ENCODE measurements at regions not wholly inside any gene's neighbourhood (a gene's known extent, or its start where the extent isn't known, plus 50 kb on each side); places are given as distances from the start of the nearest gene placed in this dataset.

DNA sequence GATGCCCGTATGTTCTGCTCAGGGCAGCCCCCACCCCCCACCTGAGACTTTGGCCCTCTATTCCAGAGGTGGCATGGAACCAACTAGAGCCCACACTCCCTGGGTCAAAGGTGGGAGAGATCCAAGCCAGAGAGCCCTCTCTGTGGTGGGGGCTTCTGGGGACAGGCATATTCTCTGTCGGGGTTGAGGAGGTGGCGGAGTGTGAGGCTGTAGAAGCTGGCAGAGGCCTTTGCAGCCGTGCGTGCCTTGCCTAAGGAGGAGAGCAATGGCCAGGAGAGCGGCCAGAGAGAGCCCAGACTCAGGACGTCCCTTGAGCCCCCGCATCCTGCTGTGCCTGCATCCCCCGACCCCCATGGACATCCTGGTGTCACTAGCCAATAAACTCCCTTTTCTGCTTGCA, 79.2 kb upstream of the HPCAL1 start:
- TF ChIP-seq GABPA (IDR thresholded peaks at IDR 0.05 in 1 of 2, conservative IDR thresholded peaks at IDR 0.05 in 1 of 2) (no peak), TAF1 (conservative IDR thresholded peaks at IDR 0.05) (no peak), EGR1 (IDR thresholded peaks at IDR 0.05; ENCODE audit: low read depth in 2 of 2) (no peak), FOXA1 (IDR thresholded peaks at IDR 0.05) (no peak), NR2F2 (IDR thresholded peaks at IDR 0.05) (no peak), YY1 (IDR thresholded peaks at IDR 0.05) (no peak), HNF4G (IDR thresholded peaks at IDR 0.05) (no peak), RXRA (IDR thresholded peaks at IDR 0.05) (no peak), SP1 (IDR thresholded peaks at IDR 0.05) (no peak)
- TF ChIP-seq, protein P1, sequence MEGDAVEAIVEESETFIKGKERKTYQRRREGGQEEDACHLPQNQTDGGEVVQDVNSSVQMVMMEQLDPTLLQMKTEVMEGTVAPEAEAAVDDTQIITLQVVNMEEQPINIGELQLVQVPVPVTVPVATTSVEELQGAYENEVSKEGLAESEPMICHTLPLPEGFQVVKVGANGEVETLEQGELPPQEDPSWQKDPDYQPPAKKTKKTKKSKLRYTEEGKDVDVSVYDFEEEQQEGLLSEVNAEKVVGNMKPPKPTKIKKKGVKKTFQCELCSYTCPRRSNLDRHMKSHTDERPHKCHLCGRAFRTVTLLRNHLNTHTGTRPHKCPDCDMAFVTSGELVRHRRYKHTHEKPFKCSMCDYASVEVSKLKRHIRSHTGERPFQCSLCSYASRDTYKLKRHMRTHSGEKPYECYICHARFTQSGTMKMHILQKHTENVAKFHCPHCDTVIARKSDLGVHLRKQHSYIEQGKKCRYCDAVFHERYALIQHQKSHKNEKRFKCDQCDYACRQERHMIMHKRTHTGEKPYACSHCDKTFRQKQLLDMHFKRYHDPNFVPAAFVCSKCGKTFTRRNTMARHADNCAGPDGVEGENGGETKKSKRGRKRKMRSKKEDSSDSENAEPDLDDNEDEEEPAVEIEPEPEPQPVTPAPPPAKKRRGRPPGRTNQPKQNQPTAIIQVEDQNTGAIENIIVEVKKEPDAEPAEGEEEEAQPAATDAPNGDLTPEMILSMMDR (IDR thresholded peaks at IDR 0.05; ENCODE audit: low read depth, low read length, missing input control), result no peak
- TF ChIP-seq, protein P2, sequence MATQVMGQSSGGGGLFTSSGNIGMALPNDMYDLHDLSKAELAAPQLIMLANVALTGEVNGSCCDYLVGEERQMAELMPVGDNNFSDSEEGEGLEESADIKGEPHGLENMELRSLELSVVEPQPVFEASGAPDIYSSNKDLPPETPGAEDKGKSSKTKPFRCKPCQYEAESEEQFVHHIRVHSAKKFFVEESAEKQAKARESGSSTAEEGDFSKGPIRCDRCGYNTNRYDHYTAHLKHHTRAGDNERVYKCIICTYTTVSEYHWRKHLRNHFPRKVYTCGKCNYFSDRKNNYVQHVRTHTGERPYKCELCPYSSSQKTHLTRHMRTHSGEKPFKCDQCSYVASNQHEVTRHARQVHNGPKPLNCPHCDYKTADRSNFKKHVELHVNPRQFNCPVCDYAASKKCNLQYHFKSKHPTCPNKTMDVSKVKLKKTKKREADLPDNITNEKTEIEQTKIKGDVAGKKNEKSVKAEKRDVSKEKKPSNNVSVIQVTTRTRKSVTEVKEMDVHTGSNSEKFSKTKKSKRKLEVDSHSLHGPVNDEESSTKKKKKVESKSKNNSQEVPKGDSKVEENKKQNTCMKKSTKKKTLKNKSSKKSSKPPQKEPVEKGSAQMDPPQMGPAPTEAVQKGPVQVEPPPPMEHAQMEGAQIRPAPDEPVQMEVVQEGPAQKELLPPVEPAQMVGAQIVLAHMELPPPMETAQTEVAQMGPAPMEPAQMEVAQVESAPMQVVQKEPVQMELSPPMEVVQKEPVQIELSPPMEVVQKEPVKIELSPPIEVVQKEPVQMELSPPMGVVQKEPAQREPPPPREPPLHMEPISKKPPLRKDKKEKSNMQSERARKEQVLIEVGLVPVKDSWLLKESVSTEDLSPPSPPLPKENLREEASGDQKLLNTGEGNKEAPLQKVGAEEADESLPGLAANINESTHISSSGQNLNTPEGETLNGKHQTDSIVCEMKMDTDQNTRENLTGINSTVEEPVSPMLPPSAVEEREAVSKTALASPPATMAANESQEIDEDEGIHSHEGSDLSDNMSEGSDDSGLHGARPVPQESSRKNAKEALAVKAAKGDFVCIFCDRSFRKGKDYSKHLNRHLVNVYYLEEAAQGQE (IDR thresholded peaks at IDR 0.05), result no peak
- TF ChIP-seq, protein P3, sequence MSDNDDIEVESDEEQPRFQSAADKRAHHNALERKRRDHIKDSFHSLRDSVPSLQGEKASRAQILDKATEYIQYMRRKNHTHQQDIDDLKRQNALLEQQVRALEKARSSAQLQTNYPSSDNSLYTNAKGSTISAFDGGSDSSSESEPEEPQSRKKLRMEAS (IDR thresholded peaks at IDR 0.05), result no peak
- TF ChIP-seq, protein P4, sequence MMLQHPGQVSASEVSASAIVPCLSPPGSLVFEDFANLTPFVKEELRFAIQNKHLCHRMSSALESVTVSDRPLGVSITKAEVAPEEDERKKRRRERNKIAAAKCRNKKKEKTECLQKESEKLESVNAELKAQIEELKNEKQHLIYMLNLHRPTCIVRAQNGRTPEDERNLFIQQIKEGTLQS (IDR thresholded peaks at IDR 0.05), result no peak

All from liver (tissue), 3 donors.